Coronary artery (tissue), 2 donors: ENCODE measurements at regions not wholly inside any gene's neighbourhood (a gene's known extent, or its start where the extent isn't known, plus 50 kb on each side); places are given as distances from the start of the nearest gene placed in this dataset.

Experiments
- DNase-seq: peaks from one replicate; pipeline ENCODE4 v3.0.0-alpha.2; 2017; ENCODE audit warnings: low spot score
- H3K27ac ChIP-seq, 2 donors: fragments of 200-600 bp; sonication (generic); one replicate each; pipeline ENCODE4 v1.5.1; 2016 to 2019
- H3K4me3 ChIP-seq: fragments of 200-600 bp; sonication (generic); 2 replicates; pipeline ENCODE4 v1.5.1; 2016; ENCODE audit warnings: mild to moderate bottlenecking, moderate library complexity
- CTCF ChIP-seq: fragments of 200-600 bp; sonication (generic); IDR thresholded peaks from one replicate; pipeline ENCODE4 v1.5.1; 2019; ENCODE audit warnings: antibody characterized with exemption

GRCh38 chr4:28227764-28228163 is 1367.1 kb downstream of the STIM2 start:
- TF ChIP-seq CTCF: no peak

GRCh38 chr4:28228561-28229491 is 1368.2 kb downstream of the STIM2 start:
- Histone ChIP-seq H3K27ac (no peak overlapping the region), H3K4me3 (no peak overlapping the region)
- DNase-seq: no peak
- no peak for TF ChIP-seq CTCF

More at GRCh38 chr4:28227764-28228163, 1367.1 kb downstream of the STIM2 start:
- Histone ChIP-seq H3K4me3 (no peak overlapping the region), H3K27ac (no peak overlapping the region)
- DNase-seq: no peak

- DNase-seq: no peak
- Histone ChIP-seq H3K27ac (no peak overlapping the region), H3K4me3 (no peak overlapping the region)
- TF ChIP-seq CTCF: no peak
These were observed 1371.7 kb downstream of the STIM2 start for GRCh38 chr4:28232376-28232775.

GRCh38 chr4:28232951-28233350 is 1372.3 kb downstream of the STIM2 start:
- TF ChIP-seq CTCF: no peak

GRCh38 chr4:28233724-28234123 is 1373.1 kb downstream of the STIM2 start:
- TF ChIP-seq CTCF: no peak
- DNase-seq: no peak
- H3K4me3 ChIP-seq: no peak overlapping the region
- H3K27ac ChIP-seq: no peak overlapping the region

More at GRCh38 chr4:28232951-28233350, 1372.3 kb downstream of the STIM2 start:
- Histone ChIP-seq H3K27ac (no peak overlapping the region), H3K4me3 (no peak overlapping the region)
- DNase-seq: no peak

- Histone ChIP-seq H3K4me3 (no peak overlapping the region), H3K27ac (no peak overlapping the region)
- no peak for DNase-seq
- no peak for TF ChIP-seq CTCF
These were observed 1378.2 kb downstream of the STIM2 start for GRCh38 chr4:28238876-28239275.

GRCh38 chr4:28241021-28241420 is 1380.4 kb downstream of the STIM2 start:
- TF ChIP-seq CTCF: no peak
- H3K4me3 ChIP-seq: no peak overlapping the region
- no peak for DNase-seq
- H3K27ac ChIP-seq: no peak overlapping the region
